ENCODE measurements at regions not wholly inside any gene's neighbourhood (a gene's known extent, or its start where the extent isn't known, plus 50 kb on each side); places are given as distances from the start of the nearest gene placed in this dataset.

DNA sequence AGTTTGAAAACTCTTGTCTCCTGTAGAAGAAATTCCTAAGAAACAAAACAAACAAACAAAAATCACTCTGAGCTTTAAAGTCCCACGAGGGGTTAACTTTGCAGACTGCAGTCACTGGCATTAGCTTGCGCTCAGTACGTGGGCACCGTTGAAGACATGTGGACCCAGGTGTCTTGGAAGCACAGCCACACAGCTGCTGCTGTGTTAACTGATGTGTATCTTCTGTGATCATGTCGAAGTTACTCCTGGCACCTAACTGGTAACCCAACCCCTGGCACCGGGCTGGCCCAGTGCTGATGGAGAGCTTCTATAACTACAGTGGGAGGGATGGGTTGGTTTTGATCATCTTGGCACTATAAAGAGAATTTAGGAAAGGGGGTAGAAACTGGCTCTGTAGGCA is 51.6 kb upstream of the FHL2 start:
- DNase-seq (ENCODE audit: low spot score), result no peak

GRCh38 chr2:105449076-105449475 is 50.2 kb upstream of the FHL2 start:
- no peak for DNase-seq (ENCODE audit: low spot score)
